Astrocyte (in vitro differentiated cells and primary cell): ENCODE measurements at regions not wholly inside any gene's neighbourhood (a gene's known extent, or its start where the extent isn't known, plus 50 kb on each side); places are given as distances from the start of the nearest gene placed in this dataset.
"Not testable (repeated sequence)": the region's sequence is repeated elsewhere in the genome, so short reads cannot be mapped to it uniquely, and the experiment has no call there.

Experiments
- DNase-seq: peaks from one replicate; pipeline ENCODE4 v3.0.0-alpha.2; 2010; ENCODE audit warnings: low read depth
- FAIRE-seq: peaks from 2 replicates; lab custom pipeline; 2011; peaks lifted over from hg19 to GRCh38; lab: Jason Lieb, UNC
- H2AFZ ChIP-seq: 2 replicates; pipeline ENCODE4 v1.6.0; 2012; ENCODE audit warnings: low read depth, low read length, inconsistent platforms
- H3K27ac ChIP-seq: 2 replicates; pipeline ENCODE4 v1.5.1; 2011; ENCODE audit warnings: low read depth, low read length, inconsistent platforms
- H3K27me3 ChIP-seq: 2 replicates; pipeline ENCODE4 v1.6.0; 2011; ENCODE audit warnings: low read length, inconsistent platforms; ENCODE audit not compliant: insufficient read depth
- H3K36me3 ChIP-seq: 2 replicates; pipeline ENCODE4 v1.5.1; 2011; ENCODE audit warnings: low read length, inconsistent platforms; ENCODE audit not compliant: insufficient read depth
- H3K4me1 ChIP-seq: 2 replicates; pipeline ENCODE4 v1.5.1; 2011; ENCODE audit warnings: low read length, inconsistent platforms; ENCODE audit not compliant: insufficient read depth
- H3K4me2 ChIP-seq: 2 replicates; pipeline ENCODE4 v1.6.0; 2012; ENCODE audit warnings: low read length, inconsistent platforms
- H3K4me3 ChIP-seq: 2 replicates; pipeline ENCODE4 v1.5.1; 2011; ENCODE audit warnings: low read depth, mild to moderate bottlenecking, low read length, inconsistent platforms; ENCODE audit not compliant: insufficient read depth
- H3K79me2 ChIP-seq: 2 replicates; pipeline ENCODE4 v1.6.0; 2012; ENCODE audit warnings: mild to moderate bottlenecking, low read length, inconsistent platforms; ENCODE audit not compliant: insufficient read depth
- H3K9ac ChIP-seq: 2 replicates; pipeline ENCODE4 v1.6.0; 2012; ENCODE audit warnings: mild to moderate bottlenecking, low read length, inconsistent platforms
- H3K9me3 ChIP-seq: 2 replicates; pipeline ENCODE4 v1.5.1; 2012; ENCODE audit warnings: low read depth, mild to moderate bottlenecking, low read length, inconsistent platforms; ENCODE audit not compliant: insufficient read depth
- H4K20me1 ChIP-seq: 2 replicates; pipeline ENCODE4 v1.6.0; 2012; ENCODE audit warnings: low read length, inconsistent platforms; ENCODE audit not compliant: insufficient read depth
- H3K27ac Mint-ChIP-seq: one replicate; pipeline ENCODE4 v1.8.0; 2021; ENCODE audit warnings: mild to moderate bottlenecking, mixed read lengths; ENCODE audit not compliant: unreplicated experiment
- H3K27me3 Mint-ChIP-seq: one replicate; pipeline ENCODE4 v1.8.0; 2021; ENCODE audit warnings: low read depth, mixed read lengths; ENCODE audit not compliant: unreplicated experiment
- H3K36me3 Mint-ChIP-seq: one replicate; pipeline ENCODE4 v1.8.0; 2021; ENCODE audit warnings: low read depth, mixed read lengths; ENCODE audit not compliant: unreplicated experiment
- H3K4me1 Mint-ChIP-seq: one replicate; pipeline ENCODE4 v1.8.0; 2021; ENCODE audit warnings: low read depth, mixed read lengths; ENCODE audit not compliant: unreplicated experiment
- H3K4me3 Mint-ChIP-seq: one replicate; pipeline ENCODE4 v1.8.0; 2021; ENCODE audit warnings: mild to moderate bottlenecking, moderate library complexity, mixed read lengths; ENCODE audit not compliant: unreplicated experiment
- H3K9me3 Mint-ChIP-seq: one replicate; pipeline ENCODE4 v1.8.0; 2021; ENCODE audit warnings: mild to moderate bottlenecking, mixed read lengths; ENCODE audit not compliant: unreplicated experiment
- EZH2 ChIP-seq: IDR thresholded peaks from 2 replicates; pipeline ENCODE4 v1.6.1; 2012; ENCODE audit warnings: mild to moderate bottlenecking, low read length, inconsistent platforms; ENCODE audit not compliant: insufficient read depth
- TF ChIP-seq, protein P1 (sequence below): IDR thresholded peaks from 2 replicates; pipeline ENCODE4 v1.5.1; 2011; ENCODE audit warnings: low read depth, mild to moderate bottlenecking, inconsistent platforms, low read length, moderate library complexity; ENCODE audit not compliant: insufficient read depth

GRCh38 chr7:79741684-79742083 is 288.2 kb upstream of the MAGI2 start:
- FAIRE-seq (no peak), DNase-seq (no peak)
- no peaks in the 10 kb centered on the region for H3K27me3 ChIP-seq
- no peak overlapping the region for H3K27ac Mint-ChIP-seq
- no peaks in the 10 kb centered on the region for H3K9me3 Mint-ChIP-seq
- H3K4me1 Mint-ChIP-seq: no peaks in the 10 kb centered on the region
- no peak overlapping the region for H3K27ac ChIP-seq
- H4K20me1 ChIP-seq: no peaks in the 10 kb centered on the region
- no peak for TF ChIP-seq EZH2
- TF ChIP-seq, protein P1, sequence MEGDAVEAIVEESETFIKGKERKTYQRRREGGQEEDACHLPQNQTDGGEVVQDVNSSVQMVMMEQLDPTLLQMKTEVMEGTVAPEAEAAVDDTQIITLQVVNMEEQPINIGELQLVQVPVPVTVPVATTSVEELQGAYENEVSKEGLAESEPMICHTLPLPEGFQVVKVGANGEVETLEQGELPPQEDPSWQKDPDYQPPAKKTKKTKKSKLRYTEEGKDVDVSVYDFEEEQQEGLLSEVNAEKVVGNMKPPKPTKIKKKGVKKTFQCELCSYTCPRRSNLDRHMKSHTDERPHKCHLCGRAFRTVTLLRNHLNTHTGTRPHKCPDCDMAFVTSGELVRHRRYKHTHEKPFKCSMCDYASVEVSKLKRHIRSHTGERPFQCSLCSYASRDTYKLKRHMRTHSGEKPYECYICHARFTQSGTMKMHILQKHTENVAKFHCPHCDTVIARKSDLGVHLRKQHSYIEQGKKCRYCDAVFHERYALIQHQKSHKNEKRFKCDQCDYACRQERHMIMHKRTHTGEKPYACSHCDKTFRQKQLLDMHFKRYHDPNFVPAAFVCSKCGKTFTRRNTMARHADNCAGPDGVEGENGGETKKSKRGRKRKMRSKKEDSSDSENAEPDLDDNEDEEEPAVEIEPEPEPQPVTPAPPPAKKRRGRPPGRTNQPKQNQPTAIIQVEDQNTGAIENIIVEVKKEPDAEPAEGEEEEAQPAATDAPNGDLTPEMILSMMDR: peak; percentile 31
- no peaks in the 10 kb centered on the region for H3K9me3 ChIP-seq
- no peaks in the 10 kb centered on the region for H3K79me2 ChIP-seq
- H3K9ac ChIP-seq: no peak overlapping the region
- no peaks in the 10 kb centered on the region for H3K36me3 Mint-ChIP-seq
- no peaks in the 10 kb centered on the region for H3K27me3 Mint-ChIP-seq
- no peak overlapping the region for H3K4me3 ChIP-seq
- H3K4me3 Mint-ChIP-seq: no peak overlapping the region
- H2AFZ ChIP-seq: no peak overlapping the region
- H3K4me1 ChIP-seq: no peaks in the 10 kb centered on the region
- no peak overlapping the region for H3K4me2 ChIP-seq
- no peaks in the 10 kb centered on the region for H3K36me3 ChIP-seq

DNA sequence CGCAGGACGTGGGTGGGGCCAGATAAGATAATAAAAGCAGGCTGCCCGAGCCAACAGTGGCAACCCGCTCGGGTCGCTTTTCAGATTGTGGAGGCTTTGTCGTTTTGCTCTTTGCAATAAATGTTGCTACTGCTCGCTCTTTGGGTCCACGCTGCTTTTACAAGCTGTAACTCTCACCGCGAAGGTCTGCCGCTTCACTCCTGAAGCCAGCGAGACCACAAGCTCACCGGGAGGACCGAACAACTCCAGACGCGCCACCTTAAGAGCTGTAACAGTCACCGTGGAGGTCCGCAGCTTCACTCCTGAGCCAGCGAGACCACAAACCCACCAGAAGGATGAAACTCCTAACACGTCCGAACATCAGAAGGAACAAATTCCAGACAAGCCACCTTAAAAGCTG is 286.6 kb upstream of the MAGI2 start:
- Histone ChIP-seq H3K9me3 (no peaks in the 10 kb centered on the region), H3K36me3 (no peaks in the 10 kb centered on the region), H3K9ac (no peak overlapping the region), H4K20me1 (no peaks in the 10 kb centered on the region), H2AFZ (no peak overlapping the region), H3K27me3 (no peaks in the 10 kb centered on the region), H3K27ac (no peak overlapping the region), H3K4me1 (no peaks in the 10 kb centered on the region), H3K4me2 (no peak overlapping the region), H3K4me3 (no peak overlapping the region), H3K79me2 (no peaks in the 10 kb centered on the region)
- no peak overlapping the region for H3K4me3 Mint-ChIP-seq
- H3K27ac Mint-ChIP-seq: no peak overlapping the region
- no peaks in the 10 kb centered on the region for H3K4me1 Mint-ChIP-seq
- peaks cover 1% of the 10 kb centered on the region for H3K9me3 Mint-ChIP-seq
- H3K36me3 Mint-ChIP-seq: no peaks in the 10 kb centered on the region
- DNase-seq: no peak
- no peaks in the 10 kb centered on the region for H3K27me3 Mint-ChIP-seq
- no peak for FAIRE-seq
- TF ChIP-seq, protein P1: no peak
- no peak for TF ChIP-seq EZH2

DNA sequence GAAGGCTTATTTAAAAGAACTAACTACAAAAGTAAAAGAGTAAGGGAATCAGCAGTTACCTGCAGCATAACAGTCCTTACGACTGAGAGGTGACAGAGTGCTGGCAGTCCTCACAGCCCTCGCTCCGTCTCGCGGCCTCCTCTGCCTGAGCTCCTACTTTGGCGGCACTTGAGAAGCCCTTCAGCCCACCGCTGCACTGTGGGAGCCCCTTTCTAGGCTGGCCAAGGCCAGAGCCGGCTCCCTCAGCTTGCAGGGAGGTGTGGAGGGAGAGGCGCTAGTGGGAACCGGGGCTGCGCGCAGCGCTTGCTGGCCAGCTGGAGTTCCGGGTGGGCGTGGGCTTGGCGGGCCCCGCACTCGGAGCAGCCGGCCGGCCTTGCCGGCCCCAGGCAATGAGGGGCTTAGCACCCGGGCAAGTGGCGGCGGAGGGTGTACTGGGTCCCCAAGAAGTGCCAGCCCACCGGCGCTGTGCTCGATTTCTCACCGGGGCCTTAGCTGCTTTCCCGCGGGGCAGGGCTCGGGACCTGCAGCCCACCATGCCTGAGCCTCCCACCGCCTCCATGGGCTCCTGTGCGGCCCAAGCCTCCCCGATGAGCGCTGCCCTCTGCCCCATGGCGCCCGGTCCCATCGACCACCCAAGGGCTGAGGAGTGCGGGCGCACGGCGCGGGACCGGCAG is 285.7 kb upstream of the MAGI2 start:
- H3K9ac ChIP-seq, H4K20me1 ChIP-seq, H3K36me3 Mint-ChIP-seq, H3K4me2 ChIP-seq, H3K4me3 ChIP-seq, H2AFZ ChIP-seq, DNase-seq, H3K9me3 ChIP-seq, H3K27me3 Mint-ChIP-seq, H3K36me3 ChIP-seq, H3K27me3 ChIP-seq, H3K4me1 ChIP-seq, H3K9me3 Mint-ChIP-seq, FAIRE-seq, H3K4me3 Mint-ChIP-seq, H3K79me2 ChIP-seq, H3K27ac ChIP-seq, H3K4me1 Mint-ChIP-seq, H3K27ac Mint-ChIP-seq: not testable (repeated sequence)
